ENCODE measurements at regions not wholly inside any gene's neighbourhood (a gene's known extent, or its start where the extent isn't known, plus 50 kb on each side); places are given as distances from the start of the nearest gene placed in this dataset.
"Not testable (repeated sequence)": the region's sequence is repeated elsewhere in the genome, so short reads cannot be mapped to it uniquely, and the experiment has no call there.

- no peak for DNase-seq (ENCODE audit: low spot score)
Observed at GRCh38 chr6:68144667-68145066, 490.4 kb upstream of the ADGRB3 start.

- no peak for DNase-seq (ENCODE audit: low spot score)
Observed at GRCh38 chr6:68141190-68141589, 493.9 kb upstream of the ADGRB3 start.

- no peak for DNase-seq (ENCODE audit: low spot score)
Observed at GRCh38 chr6:68139130-68139529, 496.0 kb upstream of the ADGRB3 start.

GRCh38 chr6:68134796-68135195 is 500.3 kb upstream of the ADGRB3 start:
- no peak for DNase-seq (ENCODE audit: low spot score)

GRCh38 chr6:68128211-68128610 is 506.9 kb upstream of the ADGRB3 start:
- DNase-seq (ENCODE audit: low spot score): no peak

- DNase-seq (ENCODE audit: low spot score): no peak
Observed at GRCh38 chr6:68127074-68127473, 508.0 kb upstream of the ADGRB3 start.

GRCh38 chr6:68126089-68126749 is 508.9 kb upstream of the ADGRB3 start:
- DNase-seq (ENCODE audit: low spot score): no peak

GRCh38 chr6:68122975-68123374 is 512.1 kb upstream of the ADGRB3 start:
- not testable (repeated sequence) for DNase-seq (ENCODE audit: low spot score)

- DNase-seq (ENCODE audit: low spot score): no peak
Observed at GRCh38 chr6:68122032-68122431, 513.0 kb upstream of the ADGRB3 start.

GRCh38 chr6:68120954-68121353 is 514.1 kb upstream of the ADGRB3 start:
- not testable (repeated sequence) for DNase-seq (ENCODE audit: low spot score)

GRCh38 chr6:68114463-68115047 is 520.5 kb upstream of the ADGRB3 start:
- DNase-seq (ENCODE audit: low spot score): no peak

- DNase-seq (ENCODE audit: low spot score): no peak
Observed at GRCh38 chr6:68108233-68108835, 526.7 kb upstream of the ADGRB3 start.

- DNase-seq (ENCODE audit: low spot score): no peak
Observed at GRCh38 chr6:68094070-68094469, 541.0 kb upstream of the ADGRB3 start.

GRCh38 chr6:68087399-68088133 is 547.5 kb upstream of the ADGRB3 start:
- DNase-seq (ENCODE audit: low spot score): no peak

- no peak for DNase-seq (ENCODE audit: low spot score)
Observed at GRCh38 chr6:68086199-68086598, 548.9 kb upstream of the ADGRB3 start.

GRCh38 chr6:68085599-68085998 is 549.5 kb upstream of the ADGRB3 start:
- DNase-seq (ENCODE audit: low spot score): not testable (repeated sequence)

- DNase-seq (ENCODE audit: low spot score): no peak
Observed at GRCh38 chr6:68082086-68082485, 553.0 kb upstream of the ADGRB3 start.

- DNase-seq (ENCODE audit: low spot score): no peak
Observed at GRCh38 chr6:68080074-68080473, 555.0 kb upstream of the ADGRB3 start.

- no peak for DNase-seq (ENCODE audit: low spot score)
Observed at GRCh38 chr6:68077661-68078060, 557.4 kb upstream of the ADGRB3 start.

- no peak for DNase-seq (ENCODE audit: low spot score)
Observed at GRCh38 chr6:68071740-68072139, 563.3 kb upstream of the ADGRB3 start.

- DNase-seq (ENCODE audit: low spot score): no peak
Observed at GRCh38 chr6:68069921-68070710, 565.0 kb upstream of the ADGRB3 start.

- no peak for DNase-seq (ENCODE audit: low spot score)
Observed at GRCh38 chr6:68059899-68060298, 575.2 kb upstream of the ADGRB3 start.

Measured in kidney capillary endothelial cell (primary cell).